Coronary artery (tissue), 2 donors: ENCODE measurements at regions not wholly inside any gene's neighbourhood (a gene's known extent, or its start where the extent isn't known, plus 50 kb on each side); places are given as distances from the start of the nearest gene placed in this dataset.

Source experiments
- DNase-seq: peaks from one replicate; pipeline ENCODE4 v3.0.0-alpha.2; 2017; ENCODE audit warnings: low spot score
- H3K27ac ChIP-seq, 2 donors: fragments of 200-600 bp; sonication (generic); one replicate each; pipeline ENCODE4 v1.5.1; 2016 to 2019
- H3K4me3 ChIP-seq: fragments of 200-600 bp; sonication (generic); 2 replicates; pipeline ENCODE4 v1.5.1; 2016; ENCODE audit warnings: mild to moderate bottlenecking, moderate library complexity
- CTCF ChIP-seq: fragments of 200-600 bp; sonication (generic); IDR thresholded peaks from one replicate; pipeline ENCODE4 v1.5.1; 2019; ENCODE audit warnings: antibody characterized with exemption

- Histone ChIP-seq H3K27ac (no peak overlapping the region), H3K4me3 (no peak overlapping the region)
- no peak for DNase-seq
- TF ChIP-seq CTCF, result no peak
These were observed 71.4 kb downstream of the TLR4 start for GRCh38 chr9:117775591-117775990.

- Histone ChIP-seq H3K27ac (no peak overlapping the region), H3K4me3 (no peak overlapping the region)
- no peak for TF ChIP-seq CTCF
- no peak for DNase-seq
These were observed 73.6 kb downstream of the TLR4 start for GRCh38 chr9:117777823-117778222.

GRCh38 chr9:117779760-117780159 is 75.6 kb downstream of the TLR4 start:
- Histone ChIP-seq H3K27ac (no peak overlapping the region), H3K4me3 (no peak overlapping the region)
- TF ChIP-seq CTCF, result no peak
- no peak for DNase-seq

- Histone ChIP-seq H3K27ac (peak overlapping the region; percentile 18 to 56), H3K4me3 (peak overlapping the region; percentile 68)
- DNase-seq, result no peak
- TF ChIP-seq CTCF, result peak; percentile 44
These were observed 79.0 kb downstream of the TLR4 start for GRCh38 chr9:117782931-117783788.

GRCh38 chr9:117783828-117784227 is 79.6 kb downstream of the TLR4 start:
- no peak for DNase-seq
- Histone ChIP-seq H3K4me3 (peak overlapping the region; percentile 68), H3K27ac (no peak overlapping the region)
- TF ChIP-seq CTCF, result no peak

GRCh38 chr9:117784996-117785395 is 80.8 kb downstream of the TLR4 start:
- Histone ChIP-seq H3K4me3 (no peak overlapping the region), H3K27ac (no peak overlapping the region)
- no peak for DNase-seq
- no peak for TF ChIP-seq CTCF

- no peak for DNase-seq
- H3K4me3 ChIP-seq, result no peak overlapping the region
- H3K27ac ChIP-seq, result no peak overlapping the region
- TF ChIP-seq CTCF, result no peak
These were observed 83.5 kb downstream of the TLR4 start for GRCh38 chr9:117787746-117788145.
